Daoy (cell line): ENCODE measurements at regions not wholly inside any gene's neighbourhood (a gene's known extent, or its start where the extent isn't known, plus 50 kb on each side); places are given as distances from the start of the nearest gene placed in this dataset.
A peak's percentile ranks its signal among the peaks of the same experiment; 100 is the strongest.
"Not testable (repeated sequence)": the region's sequence is repeated elsewhere in the genome, so short reads cannot be mapped to it uniquely, and the experiment has no call there.

Experiments used
- DNase-seq: peaks from one replicate; pipeline ENCODE4 v3.0.0-alpha.2; 2015; ENCODE audit warnings: low read depth

- DNase-seq: no peak
These were observed 1120.0 kb upstream of the CDH10 start for GRCh38 chr5:25764733-25765132.

GRCh38 chr5:25763781-25764180, 1119.0 kb upstream of the CDH10 start:
- no peak for DNase-seq

DNA sequence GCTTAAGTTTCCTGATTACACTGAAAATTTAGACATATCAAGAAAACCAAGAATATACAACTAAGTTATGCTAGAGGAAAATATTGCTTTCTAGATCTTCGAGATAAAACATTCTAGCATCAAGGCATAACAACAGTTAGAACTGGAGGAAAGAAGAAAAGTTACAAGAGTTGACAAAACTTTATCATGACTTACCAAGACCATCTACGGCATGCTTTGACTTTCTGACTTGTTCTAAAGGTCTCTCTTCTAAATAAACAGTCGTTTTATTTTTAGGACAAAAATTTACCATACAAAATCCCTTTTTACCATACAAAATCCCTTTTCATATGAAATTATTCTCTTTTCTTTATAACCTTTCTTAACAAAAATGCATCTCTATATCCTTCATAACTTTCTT, 1110.1 kb upstream of the CDH10 start:
- DNase-seq: no peak

DNA sequence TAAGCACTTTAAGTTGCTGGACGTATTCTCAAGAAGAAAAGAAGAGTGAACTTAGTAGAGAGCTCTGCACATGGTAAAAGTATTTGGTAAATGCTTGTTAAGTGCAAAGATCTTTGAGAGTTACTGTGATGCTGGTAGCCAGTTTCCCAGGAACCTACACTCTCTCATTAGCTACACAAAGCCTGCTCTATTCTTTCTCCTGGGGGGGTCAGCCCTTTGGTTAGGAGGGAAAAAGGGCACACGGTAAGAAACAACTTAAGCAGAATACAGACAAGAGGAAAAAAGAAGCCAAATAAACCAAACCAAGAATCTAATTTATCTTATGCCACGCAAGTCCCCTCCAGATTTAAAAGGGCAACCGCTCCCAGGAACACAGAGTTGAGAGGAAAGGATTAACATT, 1100.1 kb upstream of the CDH10 start:
- DNase-seq: no peak

GRCh38 chr5:25716680-25717079, 1071.9 kb upstream of the CDH10 start:
- no peak for DNase-seq

DNA sequence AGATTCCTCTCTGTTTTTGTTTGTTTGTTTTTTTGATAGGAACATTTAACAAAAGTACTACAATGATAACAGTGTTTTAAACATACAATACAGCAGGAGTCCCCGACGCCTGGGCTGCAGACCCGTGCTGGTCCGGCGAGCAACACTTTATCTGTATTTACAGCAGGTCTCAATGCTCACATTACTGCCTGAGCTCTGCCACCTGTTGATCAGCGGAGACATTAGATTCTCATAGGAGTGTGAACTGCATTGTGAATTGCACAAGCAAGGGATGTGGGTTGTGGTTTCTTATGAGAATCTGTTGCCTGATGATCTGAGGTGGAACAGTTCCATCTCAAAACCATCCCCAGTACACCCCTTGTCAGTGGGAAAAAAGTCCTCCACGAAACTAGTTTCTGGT, 1068.5 kb upstream of the CDH10 start:
- DNase-seq: peak; percentile 6

DNA sequence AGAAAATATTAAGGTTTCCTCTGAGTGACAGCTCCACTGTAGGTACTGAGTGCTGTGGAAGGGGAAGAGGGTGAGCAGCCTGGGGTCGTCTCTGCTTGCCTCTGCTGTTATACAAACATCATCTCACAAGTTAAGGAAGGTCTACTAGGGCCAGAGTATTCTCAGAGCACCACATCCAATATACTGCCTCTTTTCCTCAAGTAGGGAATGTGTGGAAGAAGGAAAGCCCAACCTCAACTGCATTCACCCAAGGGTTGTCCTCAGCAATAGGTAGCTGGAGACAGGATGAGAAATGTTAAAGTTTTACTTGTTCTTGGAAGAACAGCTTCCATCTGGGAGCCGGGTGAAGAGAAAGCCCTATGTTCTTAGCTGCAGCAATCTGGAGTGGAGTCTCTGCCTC, 1062.3 kb upstream of the CDH10 start:
- DNase-seq: no peak

DNA sequence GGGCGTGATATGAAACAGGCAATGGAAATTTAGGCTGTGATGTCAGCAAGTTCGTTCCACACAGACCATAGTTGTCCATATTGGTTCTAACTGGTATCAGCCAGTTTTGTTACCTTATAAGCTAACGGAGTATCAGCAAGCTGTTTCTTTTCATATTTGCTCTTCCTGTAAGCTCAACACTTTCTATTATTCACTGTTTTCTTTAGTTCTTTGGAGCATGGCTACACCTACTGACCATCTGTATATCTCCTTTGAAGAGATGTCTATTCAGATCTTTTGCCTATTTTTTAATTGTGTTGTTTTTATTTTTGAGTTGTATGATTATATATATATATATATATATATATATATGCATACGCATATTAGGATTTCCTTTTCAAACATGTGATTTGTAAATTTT, 1057.2 kb upstream of the CDH10 start:
- no peak for DNase-seq

DNA sequence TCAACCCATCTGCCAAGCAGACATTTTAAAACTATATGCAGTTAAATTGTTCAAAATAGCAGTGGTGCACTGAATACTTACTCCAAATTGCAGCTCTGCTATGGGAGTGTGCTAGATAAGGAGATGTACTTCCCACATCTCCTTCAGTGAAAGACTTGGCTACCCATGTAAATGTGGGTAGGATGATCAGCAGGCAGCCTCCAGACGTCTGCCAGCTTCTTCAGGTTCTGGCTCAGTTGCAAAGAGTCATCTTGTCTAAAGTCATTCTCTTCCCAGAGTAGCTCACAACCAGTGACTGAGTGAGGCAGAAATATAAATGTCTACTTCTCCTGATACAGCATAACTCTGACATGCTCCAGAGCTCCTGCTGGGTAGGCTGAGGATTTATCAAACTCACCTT, 1050.0 kb upstream of the CDH10 start:
- no peak for DNase-seq

- no peak for DNase-seq
These were observed 1043.4 kb upstream of the CDH10 start for GRCh38 chr5:25688156-25688555.

- DNase-seq: no peak
These were observed 1025.0 kb upstream of the CDH10 start for GRCh38 chr5:25669645-25670401.

DNA sequence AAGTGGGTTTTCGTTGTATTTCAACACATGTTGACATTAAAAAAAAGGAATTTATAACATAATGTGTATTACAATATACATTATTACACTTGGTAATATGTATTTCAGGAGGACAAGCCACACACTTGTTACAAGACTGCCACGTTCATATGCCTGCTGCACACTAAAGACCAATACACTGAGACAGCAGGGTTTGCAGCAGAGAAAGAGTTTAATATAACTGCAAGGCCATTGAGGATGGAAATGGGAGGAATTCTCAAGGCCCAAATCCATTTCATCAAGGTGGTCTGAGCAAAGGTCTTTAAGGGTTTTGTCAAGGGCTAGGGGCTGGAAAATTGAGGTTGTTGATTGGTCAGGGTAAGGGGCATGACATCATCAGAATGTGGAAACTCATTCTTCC, 1017.8 kb upstream of the CDH10 start:
- DNase-seq: no peak

- not testable (repeated sequence) for DNase-seq
These were observed 1005.5 kb upstream of the CDH10 start for GRCh38 chr5:25650316-25650715.

DNA sequence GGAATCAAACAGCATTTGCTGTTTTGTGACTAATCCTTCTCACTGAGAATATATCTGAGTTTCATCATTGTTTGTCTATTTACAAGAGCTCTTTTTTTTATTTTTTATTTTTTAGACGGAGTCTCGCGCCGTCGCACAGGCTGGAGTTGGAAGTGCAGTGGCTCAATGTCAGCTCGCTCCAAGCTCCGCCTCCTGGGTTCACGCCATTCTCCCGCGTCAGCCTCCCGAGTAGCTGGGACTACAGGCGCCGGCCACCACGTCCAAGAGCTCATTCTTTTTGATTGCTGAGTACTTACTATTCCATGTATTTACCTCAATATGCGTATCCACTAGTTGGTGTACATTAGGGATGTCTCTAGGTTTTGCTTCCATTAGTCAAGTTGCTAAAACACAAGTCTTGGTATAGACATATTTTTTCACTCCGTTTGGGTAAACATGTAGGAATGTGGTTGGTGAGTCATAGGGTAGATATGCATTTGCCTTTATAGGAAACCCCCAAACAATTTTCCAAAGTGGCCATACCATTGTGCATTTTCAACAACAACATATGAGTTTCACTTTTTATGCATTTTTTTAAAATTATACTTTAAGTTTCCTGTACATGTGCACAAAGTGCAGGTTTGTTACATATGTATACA, 1005.0 kb upstream of the CDH10 start:
- peak; percentile 30 for DNase-seq

GRCh38 chr5:25646421-25647341, 1001.9 kb upstream of the CDH10 start:
- no peak for DNase-seq

GRCh38 chr5:25641124-25641523, 996.3 kb upstream of the CDH10 start:
- no peak for DNase-seq

DNA sequence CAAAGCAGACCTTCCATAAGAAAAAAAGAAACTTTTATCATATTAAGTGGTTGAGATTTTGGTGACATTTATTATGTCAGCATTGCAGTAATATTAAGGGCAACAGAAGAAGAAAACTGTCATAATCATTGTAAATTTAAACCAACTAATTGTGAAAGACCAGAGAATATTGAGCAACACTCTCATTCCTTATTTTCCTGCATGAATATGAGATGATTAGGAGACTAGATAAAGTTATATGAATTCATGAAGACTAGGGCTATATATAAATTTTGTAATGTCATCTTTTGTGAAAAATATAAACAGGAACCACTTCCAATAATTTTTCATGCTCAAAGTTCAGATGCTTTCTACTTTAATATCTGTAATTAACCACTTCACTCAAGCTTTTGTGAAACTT, 974.5 kb upstream of the CDH10 start:
- DNase-seq: no peak

DNA sequence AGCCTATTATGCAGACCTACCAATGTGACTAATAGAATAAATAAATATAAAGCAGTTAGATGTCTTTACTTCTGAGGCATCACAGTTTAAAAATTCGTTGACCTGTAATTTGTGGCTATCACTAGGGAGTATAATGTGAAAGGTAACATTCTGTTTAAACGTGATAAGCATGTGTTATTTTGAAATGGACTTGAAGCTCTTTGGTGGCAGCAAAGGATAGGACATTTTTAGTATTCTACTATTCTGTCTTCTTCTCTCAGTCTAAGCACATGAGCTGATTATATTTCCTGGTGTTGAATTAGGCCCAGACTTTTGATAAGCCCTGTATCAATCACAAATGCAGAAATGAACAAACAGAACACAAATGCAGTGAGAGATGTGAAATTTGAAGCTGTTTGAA, 974.0 kb upstream of the CDH10 start:
- DNase-seq: no peak

DNA sequence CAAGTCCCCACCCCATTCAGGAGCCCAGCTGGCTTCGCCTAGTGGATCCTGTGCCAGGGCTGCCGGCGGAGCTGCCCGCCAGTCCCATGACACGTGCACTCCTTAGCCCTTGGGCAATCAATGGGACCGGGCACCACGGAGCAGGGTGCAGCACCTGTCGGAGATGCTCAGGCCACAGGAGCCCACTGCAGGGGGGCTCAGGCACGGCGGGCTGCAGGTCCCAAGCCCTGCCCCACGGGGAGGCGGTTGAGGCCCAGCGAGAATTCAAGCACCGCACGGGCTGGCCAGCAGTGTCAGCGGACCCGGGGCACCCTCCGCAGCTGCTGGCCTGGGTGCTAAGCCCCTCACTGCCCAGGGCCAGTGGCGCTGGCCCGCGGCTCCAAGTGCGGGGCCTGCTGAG, 969.7 kb upstream of the CDH10 start:
- DNase-seq: no peak

- no peak for DNase-seq
These were observed 959.9 kb upstream of the CDH10 start for GRCh38 chr5:25604681-25605080.

DNA sequence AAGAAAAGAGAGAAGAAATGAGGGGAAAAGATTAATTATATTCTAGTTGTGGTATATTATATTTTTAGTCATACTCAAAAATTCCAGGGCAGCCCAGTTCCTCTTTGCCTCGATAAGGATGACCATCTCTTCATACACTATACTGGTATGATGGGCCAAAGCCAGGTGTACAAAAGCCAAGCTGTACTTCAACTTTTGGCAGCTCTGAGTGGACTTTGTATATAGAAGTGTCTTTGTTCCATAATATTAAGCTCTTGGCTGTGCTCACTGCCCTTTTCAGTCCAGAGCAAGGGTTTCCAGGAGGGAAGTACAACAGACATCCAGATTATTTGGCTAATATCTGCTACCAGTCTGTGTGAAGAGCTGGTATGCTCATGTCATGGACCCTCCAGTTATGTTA, 934.3 kb upstream of the CDH10 start:
- DNase-seq: no peak

GRCh38 chr5:25573691-25574090, 928.9 kb upstream of the CDH10 start:
- DNase-seq: no peak
